Renal pelvis (tissue), 1 donor: ENCODE measurements at regions not wholly inside any gene's neighbourhood (a gene's known extent, or its start where the extent isn't known, plus 50 kb on each side); places are given as distances from the start of the nearest gene placed in this dataset.

Source experiments
- DNase-seq: peaks from one replicate; pipeline ENCODE4 v3.0.0-alpha.2; 2013

DNA sequence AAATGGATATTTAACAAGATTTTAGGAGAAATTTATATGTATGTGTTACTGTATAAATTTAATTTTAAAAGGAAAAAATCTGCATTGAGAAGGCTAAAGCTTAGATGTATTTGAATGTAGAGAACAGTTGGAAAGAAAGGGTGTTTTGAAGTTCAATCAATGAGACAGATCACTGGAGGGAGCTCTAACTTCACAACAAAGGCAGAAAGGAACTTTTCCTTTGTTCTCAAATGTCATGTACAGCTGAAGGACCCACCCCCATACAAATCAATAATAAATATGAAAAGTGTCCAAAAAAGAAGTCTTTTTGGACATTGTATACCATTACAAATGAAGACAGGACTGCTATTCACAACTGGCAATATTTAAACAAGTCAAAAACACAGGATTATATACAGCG, 403.4 kb downstream of the DNAJB9 start:
- DNase-seq = peak; percentile 3

- no peak for DNase-seq
Measured at GRCh38 chr7:108974641-108975040, 405.0 kb downstream of the DNAJB9 start.

DNA sequence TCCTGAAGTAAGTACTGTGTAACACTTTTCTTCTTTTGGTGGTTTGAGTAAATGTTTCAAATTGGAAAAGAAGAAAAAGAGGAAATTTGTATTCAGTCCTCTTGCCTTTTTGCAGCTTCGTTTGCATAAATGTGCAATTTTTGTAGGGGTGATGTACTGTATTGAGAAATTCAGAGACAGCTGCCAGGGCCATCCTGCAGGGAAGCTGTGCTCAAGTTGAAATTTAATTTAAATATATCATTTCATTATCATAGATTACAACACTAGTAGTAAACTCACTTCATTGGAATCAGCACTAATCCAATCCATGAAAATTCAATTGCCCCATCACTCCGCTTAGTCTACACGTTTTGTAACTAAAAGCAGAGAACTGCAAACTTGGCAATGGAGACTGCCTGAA, 415.4 kb downstream of the DNAJB9 start:
- DNase-seq = no peak

GRCh38 chr7:108989319-108989718, 419.6 kb downstream of the DNAJB9 start:
- DNase-seq = no peak

DNA sequence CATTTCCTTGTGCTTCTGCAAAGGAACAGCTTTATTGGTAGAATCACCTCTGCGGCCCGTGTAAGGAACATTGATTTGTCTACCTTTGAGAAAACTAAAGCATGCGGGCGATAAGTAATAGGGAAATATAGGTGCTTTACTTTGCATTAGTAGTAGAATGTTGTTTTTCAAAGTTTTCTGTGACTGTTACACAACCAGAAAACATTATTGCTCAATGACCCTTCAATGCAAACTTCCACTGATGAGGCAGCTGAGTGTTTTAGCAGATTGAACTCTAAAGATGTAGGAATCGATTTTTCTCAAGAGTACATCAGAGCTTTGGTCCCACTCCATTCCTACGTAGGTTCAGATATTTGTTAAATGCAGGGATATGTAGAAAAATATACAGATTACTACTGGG, 427.8 kb downstream of the DNAJB9 start:
- no peak for DNase-seq

DNA sequence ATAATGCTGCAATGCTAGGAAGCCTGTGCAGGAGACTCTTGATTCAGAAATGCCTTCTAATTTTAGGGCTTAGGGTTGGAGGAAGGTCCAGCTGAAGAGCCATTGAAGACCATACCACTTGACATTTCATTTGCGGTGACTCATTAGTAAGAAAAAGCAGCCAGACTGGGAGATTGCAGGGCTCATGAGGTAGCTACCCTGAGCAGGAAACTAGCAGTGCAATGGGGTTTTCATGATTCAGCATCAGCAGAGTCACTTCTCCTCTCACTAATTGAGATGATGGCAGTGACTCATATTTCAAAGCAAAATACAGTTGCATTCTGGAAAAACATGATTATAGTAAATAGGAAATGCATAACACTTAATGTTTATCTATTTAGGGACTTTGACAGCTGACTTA, 434.1 kb downstream of the DNAJB9 start:
- DNase-seq = no peak

- DNase-seq = no peak
Measured at GRCh38 chr7:109009636-109010035, 440.0 kb downstream of the DNAJB9 start.

DNA sequence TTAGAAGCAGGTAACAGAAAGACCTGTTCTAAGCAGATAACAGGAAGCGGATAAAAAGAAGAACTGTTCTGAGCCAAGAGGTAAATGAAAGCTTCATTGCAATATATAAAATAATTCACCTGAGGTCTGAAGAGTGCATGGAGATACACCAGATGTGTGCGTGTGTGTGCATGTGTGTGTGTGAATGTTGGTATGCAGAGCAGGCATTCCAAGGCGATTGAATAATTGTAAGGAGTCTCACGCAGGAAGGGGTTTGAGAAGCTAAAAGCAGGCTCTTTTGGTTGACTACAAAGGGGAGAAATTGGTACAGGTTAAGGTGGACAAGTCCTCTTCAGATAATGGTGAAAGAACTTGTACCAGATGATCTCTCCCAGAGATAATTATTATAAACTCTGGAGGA, 450.6 kb downstream of the DNAJB9 start:
- DNase-seq = no peak

- DNase-seq = no peak
Measured at GRCh38 chr7:109021390-109021789, 451.7 kb downstream of the DNAJB9 start.

GRCh38 chr7:109029866-109030265, 460.2 kb downstream of the DNAJB9 start:
- no peak for DNase-seq

GRCh38 chr7:109044691-109045090, 475.0 kb downstream of the DNAJB9 start:
- no peak for DNase-seq

GRCh38 chr7:109049366-109049765, 479.7 kb downstream of the DNAJB9 start:
- DNase-seq = no peak

- no peak for DNase-seq
Measured at GRCh38 chr7:109059089-109059488, 489.4 kb downstream of the DNAJB9 start.

GRCh38 chr7:109062798-109063197, 493.1 kb downstream of the DNAJB9 start:
- no peak for DNase-seq

GRCh38 chr7:109073543-109073942, 503.9 kb downstream of the DNAJB9 start:
- no peak for DNase-seq

- no peak for DNase-seq
Measured at GRCh38 chr7:109076396-109076972, 506.8 kb downstream of the DNAJB9 start.

DNA sequence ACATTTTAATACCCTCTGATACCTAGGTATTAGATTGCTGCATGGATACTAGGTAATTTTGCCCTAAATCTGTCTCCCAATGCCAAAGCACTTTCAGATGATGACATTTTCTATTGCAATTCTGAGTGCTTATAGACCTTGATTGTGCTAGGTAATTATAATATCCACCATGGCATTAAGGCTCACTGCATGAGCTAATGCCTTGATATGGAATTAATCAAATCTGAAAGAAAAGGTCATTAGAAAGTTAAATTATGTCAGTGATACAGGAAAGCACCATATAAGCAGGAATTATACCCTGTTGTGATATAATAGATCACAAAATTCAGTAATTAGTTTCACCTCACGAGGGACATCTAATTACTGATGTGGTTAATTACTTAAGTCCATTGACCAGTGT, 521.4 kb downstream of the DNAJB9 start:
- no peak for DNase-seq

DNA sequence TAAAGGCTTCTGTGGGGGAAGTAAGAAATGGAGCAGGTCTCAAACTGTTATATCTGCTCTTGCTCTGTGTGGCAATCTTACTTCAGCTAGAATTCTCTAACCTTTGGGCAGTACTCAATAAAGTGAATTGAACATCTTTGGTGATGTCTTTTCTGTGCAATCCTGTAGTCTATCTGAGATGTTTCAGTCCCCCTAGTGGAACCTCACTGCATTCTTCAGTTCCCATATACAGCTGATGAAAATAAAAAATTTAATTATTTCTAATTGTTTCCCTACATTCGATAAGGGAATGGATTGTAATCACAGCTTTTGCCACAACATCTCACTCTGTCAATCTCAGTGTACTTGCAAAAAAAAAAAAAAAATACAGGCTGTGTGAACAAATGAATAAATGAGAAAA, 522.6 kb downstream of the DNAJB9 start:
- no peak for DNase-seq

GRCh38 chr7:109101332-109101731, 531.7 kb downstream of the DNAJB9 start:
- DNase-seq = no peak

DNA sequence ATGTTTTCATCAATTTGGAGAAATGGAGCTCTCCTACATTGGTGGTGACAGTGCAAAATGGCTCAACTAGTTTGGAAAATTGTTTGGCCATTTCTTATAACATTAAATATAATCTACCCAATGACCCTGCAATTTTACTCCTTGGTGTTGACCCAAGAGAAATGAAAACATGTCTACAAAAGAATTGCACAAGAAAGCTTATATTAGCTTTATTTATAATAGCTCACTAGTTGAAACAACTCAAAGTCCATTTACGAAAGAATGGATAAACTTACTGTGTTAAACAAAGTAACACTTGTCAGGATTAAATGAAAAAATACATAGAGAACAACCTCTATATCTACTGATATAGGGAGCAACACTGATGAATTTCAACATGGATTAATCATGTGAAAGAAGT, 539.9 kb downstream of the DNAJB9 start:
- no peak for DNase-seq

GRCh38 chr7:109111086-109111485, 541.4 kb downstream of the DNAJB9 start:
- no peak for DNase-seq

DNA sequence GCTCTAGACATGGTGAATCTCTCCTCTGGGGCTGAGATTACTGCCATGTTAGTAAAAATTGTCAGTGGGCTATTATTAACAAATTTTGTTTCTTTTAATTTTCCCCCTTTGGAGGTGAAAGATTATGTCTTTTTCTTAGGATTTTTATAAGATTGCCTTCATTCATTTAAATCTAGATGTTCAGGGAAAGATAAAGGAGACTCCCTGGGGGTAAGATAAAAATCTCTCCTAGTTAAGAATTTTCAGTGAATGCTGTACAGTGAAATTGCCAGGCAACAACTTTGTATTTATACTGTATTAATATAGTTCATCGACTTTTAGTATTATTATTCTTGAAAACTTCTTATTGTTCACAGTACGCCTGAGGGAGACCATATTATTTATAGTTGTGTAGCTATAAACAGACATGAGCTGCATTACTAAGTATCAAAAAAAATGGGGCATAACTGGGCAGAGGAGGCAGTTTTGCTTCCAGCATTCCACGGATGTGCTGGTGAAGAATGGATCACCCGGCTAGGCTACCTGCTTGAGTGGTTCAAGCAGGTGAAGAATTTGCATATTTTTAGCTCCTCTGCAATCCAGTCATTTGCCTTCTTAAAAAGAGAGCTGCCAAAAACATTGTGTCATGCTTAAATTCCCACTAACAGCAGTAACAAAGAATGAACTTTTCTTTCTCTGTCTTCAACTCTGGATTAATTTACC, 552.1 kb downstream of the DNAJB9 start:
- DNase-seq = no peak

DNA sequence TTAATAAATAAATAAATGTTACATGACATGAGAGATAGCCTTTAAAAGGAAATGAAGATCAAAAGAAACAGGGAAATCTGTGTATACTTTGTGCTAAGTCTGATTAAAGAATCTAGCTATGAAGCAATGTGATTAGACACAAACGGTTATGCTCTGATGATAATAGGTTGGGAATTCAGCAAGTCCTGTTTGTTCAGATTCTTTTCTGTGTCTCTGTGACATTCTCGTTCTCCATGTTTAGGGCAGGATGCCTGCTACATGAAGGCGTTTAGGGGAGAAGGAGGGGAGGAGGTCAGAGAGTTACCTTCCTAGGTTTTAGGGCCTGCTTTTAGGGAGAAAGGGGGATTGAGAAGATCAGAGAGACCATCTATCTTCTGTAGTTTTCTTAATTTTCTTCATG, 555.3 kb downstream of the DNAJB9 start:
- DNase-seq = no peak

- no peak for DNase-seq
Measured at GRCh38 chr7:109126404-109127050, 556.9 kb downstream of the DNAJB9 start.
